Activated naive CD4-positive, alpha-beta T cell treated with anti-CD3 and anti-CD28 coated beads for 36 hours (primary cell): ENCODE measurements at regions not wholly inside any gene's neighbourhood (a gene's known extent, or its start where the extent isn't known, plus 50 kb on each side); places are given as distances from the start of the nearest gene placed in this dataset.

ENCODE experiments used
- CTCF ChIA-PET: fragments of 350-600 bp; sonication (Branson Sonifier 250); formaldehyde crosslinking; loops from one replicate; lab custom pipeline; 2021; ENCODE audit warnings: antibody characterized with exemption; lab: Charles Lee
- DNase-seq: peaks from one replicate; pipeline ENCODE4 v3.0.0-alpha.2; 2020
- H3K27ac Mint-ChIP-seq: one replicate; pipeline ENCODE4 v1.8.0; 2021; ENCODE audit warnings: mild to moderate bottlenecking, mixed read lengths
- H3K27me3 Mint-ChIP-seq: one replicate; pipeline ENCODE4 v1.8.0; 2021; ENCODE audit warnings: low read depth, mixed read lengths
- H3K36me3 Mint-ChIP-seq: one replicate; pipeline ENCODE4 v1.8.0; 2021; ENCODE audit warnings: low read depth, mixed read lengths
- H3K4me1 Mint-ChIP-seq: one replicate; pipeline ENCODE4 v1.8.0; 2021; ENCODE audit warnings: low read depth, mixed read lengths
- H3K4me3 Mint-ChIP-seq: one replicate; pipeline ENCODE4 v1.8.0; 2021; ENCODE audit warnings: mild to moderate bottlenecking, moderate library complexity, mixed read lengths
- H3K9me3 Mint-ChIP-seq: one replicate; pipeline ENCODE4 v1.8.0; 2021; ENCODE audit warnings: mixed read lengths
- intact Hi-C: fragments of 100-400 bp; cut with micrococcal nuclease; formaldehyde crosslinking; loops from one replicate; pipeline ENCODE4 v1.15.1; 2023

DNA sequence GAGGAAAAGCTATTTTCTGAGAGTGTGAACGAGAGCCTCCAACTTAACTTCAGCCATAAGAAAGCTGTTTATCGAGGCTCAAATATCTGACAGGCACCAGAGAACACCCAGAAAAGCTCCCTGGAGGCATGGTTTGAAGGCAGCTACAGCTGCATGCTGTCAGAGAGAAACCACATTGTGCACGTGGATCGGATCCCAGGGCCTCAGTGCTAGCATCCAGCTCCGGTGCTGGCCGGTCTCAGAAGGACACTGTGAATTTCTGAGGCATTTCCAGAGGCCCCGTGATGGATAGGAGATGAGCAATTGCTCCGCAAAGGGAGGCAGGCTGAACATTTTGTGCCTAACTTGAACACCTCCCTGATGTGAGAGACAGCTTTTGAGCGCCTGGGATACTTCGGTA, 315.7 kb downstream of the FGF9 start:
- no peak overlapping the region for H3K4me3 Mint-ChIP-seq
- DNase-seq, result no peak
- CTCF ChIA-PET, result no interaction called here
- intact Hi-C loops, result no loop called here
- no peak overlapping the region for H3K27ac Mint-ChIP-seq
- H3K36me3 Mint-ChIP-seq, result no peaks in the 10 kb centered on the region
- no peaks in the 10 kb centered on the region for H3K27me3 Mint-ChIP-seq
- H3K4me1 Mint-ChIP-seq, result no peaks in the 10 kb centered on the region
- H3K9me3 Mint-ChIP-seq, result no peaks in the 10 kb centered on the region

DNA sequence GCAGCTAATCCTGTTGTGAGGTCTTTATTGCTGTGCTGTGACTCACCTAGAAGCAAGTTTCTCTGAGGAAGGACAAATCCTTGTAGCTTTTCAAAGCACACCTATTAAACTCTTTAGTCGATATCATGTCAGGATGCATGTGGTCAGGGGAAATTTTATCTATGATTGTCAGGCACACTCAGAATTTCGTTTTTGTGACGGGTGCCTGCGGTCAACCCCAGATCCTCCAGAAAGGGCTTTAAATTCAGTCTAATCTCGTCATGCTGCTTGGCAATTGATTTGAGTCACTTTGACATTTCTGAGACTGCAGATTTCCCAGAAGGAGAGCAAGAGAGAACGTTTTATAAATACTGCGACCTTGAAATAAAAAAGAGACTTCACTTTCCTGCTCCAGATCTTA, 316.9 kb downstream of the FGF9 start:
- intact Hi-C loops, result no loop called here
- Mint-ChIP-seq H3K27me3 (no peaks in the 10 kb centered on the region), H3K4me3 (no peak overlapping the region), H3K9me3 (no peaks in the 10 kb centered on the region), H3K36me3 (no peaks in the 10 kb centered on the region), H3K4me1 (no peaks in the 10 kb centered on the region), H3K27ac (no peak overlapping the region)
- CTCF ChIA-PET, result interaction anchor here (1.0 kb wide), 1 partner anchor 36 kb away, joined by 3 read pairs; no protein-coding TSS in a partner anchor
- no peak for DNase-seq

DNA sequence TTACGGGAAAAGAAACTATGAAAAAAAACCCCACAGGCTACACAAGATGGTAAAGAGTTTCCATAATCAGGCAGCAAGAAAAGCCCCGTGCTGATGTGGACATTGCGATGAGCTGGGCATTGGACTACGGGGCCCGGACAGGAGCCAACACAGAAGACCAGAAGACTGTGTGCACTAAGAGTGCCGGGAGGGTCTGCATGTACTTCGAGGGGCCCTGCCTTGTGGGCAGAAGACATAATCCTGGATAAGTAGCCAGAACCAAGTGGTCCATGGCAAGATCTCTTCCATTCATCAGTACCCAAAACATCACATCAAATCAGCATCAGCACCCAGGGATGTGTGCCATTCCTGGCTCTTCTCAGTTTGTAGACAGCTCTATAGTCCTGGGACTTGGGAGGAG, 317.8 kb downstream of the FGF9 start:
- no peaks in the 10 kb centered on the region for H3K9me3 Mint-ChIP-seq
- H3K27me3 Mint-ChIP-seq, result no peaks in the 10 kb centered on the region
- H3K36me3 Mint-ChIP-seq, result no peaks in the 10 kb centered on the region
- no peak overlapping the region for H3K27ac Mint-ChIP-seq
- no peaks in the 10 kb centered on the region for H3K4me1 Mint-ChIP-seq
- no peak overlapping the region for H3K4me3 Mint-ChIP-seq
- DNase-seq, result no peak
- intact Hi-C loops, result no loop called here
- CTCF ChIA-PET, result no interaction called here

DNA sequence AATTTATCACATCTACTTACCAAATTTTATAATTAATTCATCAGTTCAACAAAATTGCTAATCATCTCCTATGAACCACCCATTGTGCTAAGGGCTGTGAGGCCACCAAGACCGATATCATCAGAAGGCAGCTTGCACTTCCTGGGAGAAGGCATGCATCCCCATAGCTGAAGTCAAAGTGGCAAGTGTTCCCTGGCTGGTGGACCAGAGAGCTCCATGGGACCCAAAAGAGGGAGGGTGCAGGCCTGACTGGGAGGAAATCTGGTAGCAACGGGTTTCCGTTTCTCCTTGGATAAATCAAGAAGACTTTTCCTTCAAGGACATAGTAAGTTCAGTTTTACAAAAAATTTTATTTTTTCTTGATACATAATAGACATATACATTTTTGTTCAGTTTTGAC, 325.2 kb downstream of the FGF9 start:
- no peaks in the 10 kb centered on the region for H3K9me3 Mint-ChIP-seq
- no peaks in the 10 kb centered on the region for H3K27me3 Mint-ChIP-seq
- no peak overlapping the region for H3K27ac Mint-ChIP-seq
- H3K36me3 Mint-ChIP-seq, result no peaks in the 10 kb centered on the region
- intact Hi-C loops, result no loop called here
- no peaks in the 10 kb centered on the region for H3K4me1 Mint-ChIP-seq
- no peak overlapping the region for H3K4me3 Mint-ChIP-seq
- CTCF ChIA-PET, result no interaction called here
- DNase-seq, result no peak

DNA sequence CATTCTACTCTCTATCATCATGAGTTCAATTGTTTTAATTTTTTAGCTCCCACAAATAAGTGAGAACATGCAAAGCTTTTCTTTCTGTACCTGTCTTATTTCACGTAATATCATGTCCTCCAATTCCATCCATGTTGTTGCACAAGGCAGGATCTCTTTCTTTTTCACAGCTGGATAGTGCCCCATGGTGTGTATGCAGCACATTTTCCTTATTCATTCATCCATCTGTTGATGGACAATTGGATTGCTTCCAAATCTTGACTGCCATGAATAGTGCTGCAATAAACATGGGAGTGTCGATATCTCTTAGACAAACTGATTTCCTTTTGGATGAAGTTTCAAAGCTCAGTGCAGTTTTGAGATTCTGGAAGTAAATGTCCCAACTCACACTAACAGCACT, 326.9 kb downstream of the FGF9 start:
- DNase-seq, result no peak
- Mint-ChIP-seq H3K36me3 (no peaks in the 10 kb centered on the region), H3K27me3 (no peaks in the 10 kb centered on the region), H3K27ac (no peak overlapping the region), H3K4me3 (no peak overlapping the region), H3K9me3 (no peaks in the 10 kb centered on the region), H3K4me1 (no peaks in the 10 kb centered on the region)
- CTCF ChIA-PET, result no interaction called here
- intact Hi-C loops, result no loop called here

DNA sequence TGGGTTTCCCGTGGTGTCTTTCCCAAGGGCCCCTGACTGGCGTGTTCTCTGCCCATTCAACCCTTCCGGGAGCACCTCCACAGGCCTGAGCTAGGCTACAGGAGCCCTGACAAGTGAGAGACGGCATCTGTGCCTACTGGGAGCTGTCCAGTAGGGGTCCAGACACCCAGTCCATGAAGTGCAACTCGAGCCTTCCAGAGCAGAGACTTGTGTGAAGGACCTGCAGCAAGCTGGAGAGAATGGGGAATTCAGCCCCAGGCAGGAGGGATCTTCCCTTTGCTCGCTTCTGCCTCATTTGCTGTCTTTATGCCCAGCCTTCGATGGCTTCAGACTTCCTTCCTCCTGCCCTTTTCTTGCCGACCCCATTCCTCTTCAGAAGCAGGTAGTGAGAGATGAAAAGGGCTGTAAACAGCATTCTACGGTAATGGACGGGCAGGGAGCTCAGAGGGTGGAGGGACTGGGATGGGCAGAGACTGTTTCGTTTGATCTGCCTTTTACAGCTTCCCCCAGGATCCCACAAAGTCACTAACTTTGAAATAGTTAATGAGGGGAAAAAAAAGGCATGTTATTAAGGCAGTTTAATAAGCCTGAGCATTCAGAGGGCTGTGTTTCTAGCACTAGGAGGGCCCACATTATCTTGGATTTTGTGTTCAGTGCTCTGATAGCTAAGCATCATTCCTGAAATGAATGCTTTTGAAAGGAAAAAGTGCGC, 327.6 kb downstream of the FGF9 start:
- CTCF ChIA-PET, result no interaction called here
- Mint-ChIP-seq H3K27ac (no peak overlapping the region), H3K9me3 (no peaks in the 10 kb centered on the region), H3K4me3 (no peak overlapping the region), H3K36me3 (no peaks in the 10 kb centered on the region), H3K27me3 (no peaks in the 10 kb centered on the region), H3K4me1 (no peaks in the 10 kb centered on the region)
- no peak for DNase-seq
- intact Hi-C loops, result no loop called here

DNA sequence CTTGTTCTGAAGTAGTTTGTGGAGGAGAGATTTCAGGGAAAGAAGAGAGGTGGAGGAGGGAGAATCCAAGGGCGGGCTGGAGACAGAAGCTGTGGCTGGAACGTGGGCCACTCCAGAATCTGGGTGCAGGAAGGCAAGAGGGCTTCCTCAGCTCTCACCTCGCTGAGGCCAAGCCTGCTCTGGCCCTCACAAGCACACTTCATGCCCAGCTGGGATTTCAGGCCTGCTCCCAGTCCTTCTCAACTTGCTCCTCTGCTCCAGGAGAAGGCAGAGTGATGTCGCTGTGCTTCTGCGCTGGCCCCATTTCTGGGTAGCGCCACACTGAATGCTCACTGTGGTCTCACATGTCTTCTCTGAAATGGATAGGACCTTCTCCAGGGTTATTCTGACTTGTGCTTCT, 328.8 kb downstream of the FGF9 start:
- no peak overlapping the region for H3K27ac Mint-ChIP-seq
- H3K9me3 Mint-ChIP-seq, result no peaks in the 10 kb centered on the region
- no peak for DNase-seq
- intact Hi-C loops, result no loop called here
- no peaks in the 10 kb centered on the region for H3K4me1 Mint-ChIP-seq
- H3K4me3 Mint-ChIP-seq, result no peak overlapping the region
- no peaks in the 10 kb centered on the region for H3K36me3 Mint-ChIP-seq
- CTCF ChIA-PET, result no interaction called here
- no peaks in the 10 kb centered on the region for H3K27me3 Mint-ChIP-seq

DNA sequence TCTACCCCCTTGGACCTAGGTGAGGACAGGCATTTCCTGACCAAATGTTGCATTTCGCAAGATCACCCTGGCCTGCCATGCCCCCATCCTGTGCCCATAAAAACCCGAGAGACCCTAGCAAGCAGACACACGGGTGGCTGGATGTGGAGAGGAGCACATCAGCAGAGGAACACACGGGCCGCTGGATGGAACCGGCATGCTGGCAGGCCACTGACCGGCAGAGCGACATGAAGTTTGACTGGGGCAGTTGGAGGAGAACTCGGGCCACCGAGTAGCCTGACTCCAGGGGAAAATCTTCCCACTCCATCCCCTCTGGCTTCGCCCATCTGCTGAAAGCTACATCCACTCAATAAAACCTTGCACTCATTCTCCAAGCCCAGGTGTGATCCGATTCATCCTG, 329.3 kb downstream of the FGF9 start:
- intact Hi-C loops, result no loop called here
- Mint-ChIP-seq H3K36me3 (no peaks in the 10 kb centered on the region), H3K27me3 (no peaks in the 10 kb centered on the region), H3K9me3 (no peaks in the 10 kb centered on the region), H3K27ac (no peak overlapping the region), H3K4me3 (no peak overlapping the region), H3K4me1 (no peaks in the 10 kb centered on the region)
- no peak for DNase-seq
- CTCF ChIA-PET, result no interaction called here

DNA sequence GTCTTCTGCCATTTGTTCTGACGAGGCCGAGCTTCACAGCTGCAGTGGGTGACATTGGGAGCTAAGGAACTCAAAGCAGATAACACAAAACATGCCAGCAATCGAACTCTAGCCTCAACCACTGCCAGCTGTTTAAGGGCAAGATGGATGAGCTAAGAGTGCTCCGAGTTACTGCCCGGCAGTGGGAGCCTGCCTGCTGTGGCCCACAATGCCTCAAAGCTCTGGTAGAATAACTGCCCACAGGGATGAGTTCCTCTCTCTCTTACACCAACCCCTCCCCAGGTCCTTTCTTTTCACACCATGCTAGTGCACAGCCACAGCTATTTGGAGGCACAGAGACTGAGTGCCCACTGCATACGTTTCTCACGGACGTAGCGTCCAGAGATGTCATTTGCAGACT, 330.5 kb downstream of the FGF9 start:
- Mint-ChIP-seq H3K9me3 (no peaks in the 10 kb centered on the region), H3K27me3 (no peaks in the 10 kb centered on the region), H3K36me3 (no peaks in the 10 kb centered on the region), H3K4me3 (no peak overlapping the region), H3K27ac (no peak overlapping the region), H3K4me1 (no peaks in the 10 kb centered on the region)
- DNase-seq, result no peak
- intact Hi-C loops, result no loop called here
- CTCF ChIA-PET, result no interaction called here

DNA sequence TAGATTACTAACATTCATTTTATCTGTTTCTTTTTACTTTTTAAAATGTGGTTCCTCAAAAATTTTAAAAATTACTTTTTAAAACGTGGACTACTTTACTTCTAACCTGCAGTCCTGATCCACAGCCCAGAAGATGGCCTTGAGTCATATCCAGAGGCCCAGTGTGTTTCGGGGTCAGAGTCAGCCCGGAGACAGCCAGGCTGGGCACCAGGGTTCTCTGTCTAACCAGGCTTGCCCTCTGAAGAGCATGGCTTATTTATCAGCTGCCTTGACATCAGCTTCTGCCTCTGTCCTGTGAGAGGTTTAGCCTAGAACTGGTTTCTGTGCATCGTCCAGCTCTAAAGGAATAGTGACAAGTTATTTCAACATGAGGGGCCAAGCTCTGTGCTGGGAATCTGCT, 332.0 kb downstream of the FGF9 start:
- intact Hi-C loops, result no loop called here
- H3K9me3 Mint-ChIP-seq, result peaks cover under 1% of the 10 kb centered on the region
- no peak for DNase-seq
- no peak overlapping the region for H3K27ac Mint-ChIP-seq
- no peaks in the 10 kb centered on the region for H3K4me1 Mint-ChIP-seq
- H3K4me3 Mint-ChIP-seq, result no peak overlapping the region
- no peaks in the 10 kb centered on the region for H3K27me3 Mint-ChIP-seq
- CTCF ChIA-PET, result no interaction called here
- no peaks in the 10 kb centered on the region for H3K36me3 Mint-ChIP-seq

DNA sequence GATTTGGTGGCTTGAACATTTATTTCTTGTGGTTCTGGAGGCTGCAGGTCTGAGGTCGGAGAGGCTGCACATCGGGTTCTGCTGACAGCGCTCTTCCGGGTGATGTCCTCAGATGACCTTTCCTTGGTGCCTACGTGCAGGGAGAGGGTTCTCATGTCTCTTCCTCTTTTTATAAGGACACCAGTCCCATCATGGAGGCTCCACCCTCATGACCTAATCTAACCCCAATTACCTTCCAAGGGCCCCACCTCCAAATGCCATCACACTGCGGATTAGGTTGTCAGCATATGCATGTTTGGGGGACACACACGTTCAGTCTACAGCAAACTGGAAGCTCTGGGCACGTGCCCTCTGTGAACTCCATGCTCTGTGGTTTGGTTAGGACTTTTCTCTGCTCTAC, 338.6 kb downstream of the FGF9 start:
- H3K4me3 Mint-ChIP-seq, result no peak overlapping the region

DNA sequence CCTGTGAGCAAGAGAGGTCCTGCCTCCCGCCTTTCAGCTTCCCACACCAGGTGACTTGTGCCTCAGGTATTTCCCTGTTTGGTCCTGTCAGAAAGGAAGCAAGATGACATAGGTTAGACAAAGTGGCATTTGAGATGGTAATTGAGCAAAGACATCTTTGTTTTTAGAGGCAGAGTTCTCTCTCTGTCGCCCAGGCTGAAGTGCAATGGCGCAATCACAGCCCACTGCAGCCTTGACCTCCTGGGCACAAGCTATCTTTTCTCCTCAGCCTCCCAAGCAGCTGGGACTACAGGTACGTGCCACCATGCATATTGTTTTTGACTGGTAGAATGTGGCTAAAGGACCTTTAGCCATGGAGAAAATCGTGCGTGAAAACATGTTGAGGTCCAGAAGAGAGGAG, 339.1 kb downstream of the FGF9 start:
- Mint-ChIP-seq H3K27me3 (no peaks in the 10 kb centered on the region), H3K4me3 (no peak overlapping the region), H3K27ac (no peak overlapping the region), H3K9me3 (peaks cover 2% of the 10 kb centered on the region), H3K36me3 (no peaks in the 10 kb centered on the region), H3K4me1 (no peaks in the 10 kb centered on the region)
- intact Hi-C loops, result no loop called here
- no peak for DNase-seq
- CTCF ChIA-PET, result interaction anchor here (0.6 kb wide), 1 partner anchor 979 kb away, joined by 4 read pairs; no protein-coding TSS in a partner anchor

More for the DNA sequence above, 338.6 kb downstream of the FGF9 start:
- Mint-ChIP-seq H3K9me3 (peaks cover 2% of the 10 kb centered on the region), H3K36me3 (no peaks in the 10 kb centered on the region), H3K4me1 (no peaks in the 10 kb centered on the region), H3K27ac (no peak overlapping the region), H3K27me3 (no peaks in the 10 kb centered on the region)
- intact Hi-C loops, result no loop called here
- DNase-seq, result no peak
- CTCF ChIA-PET, result no interaction called here

DNA sequence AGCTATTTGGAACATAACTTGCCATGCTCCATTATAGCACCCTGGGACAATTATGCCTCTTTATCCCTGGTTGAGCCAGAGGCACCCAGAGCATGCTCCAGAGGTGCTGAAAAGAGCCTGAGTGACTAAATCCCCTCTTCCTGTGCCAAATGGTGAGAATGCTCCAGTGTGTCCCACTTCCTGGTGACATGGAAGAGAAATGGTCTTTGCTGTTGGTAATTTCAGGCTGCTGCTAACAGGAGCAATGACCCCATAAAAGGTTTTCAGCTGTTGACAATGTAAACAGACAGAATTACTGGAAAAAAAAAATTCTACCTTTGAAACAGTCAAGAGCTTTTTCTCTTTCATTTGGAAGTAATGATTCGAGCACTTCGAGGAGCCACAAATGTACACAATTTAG, 341.8 kb downstream of the FGF9 start:
- peaks cover 2% of the 10 kb centered on the region for H3K9me3 Mint-ChIP-seq
- intact Hi-C loops, result no loop called here
- H3K27me3 Mint-ChIP-seq, result no peaks in the 10 kb centered on the region
- CTCF ChIA-PET, result no interaction called here
- H3K4me1 Mint-ChIP-seq, result peaks cover 8% of the 10 kb centered on the region
- H3K4me3 Mint-ChIP-seq, result no peak overlapping the region
- H3K36me3 Mint-ChIP-seq, result no peaks in the 10 kb centered on the region
- no peak for DNase-seq
- H3K27ac Mint-ChIP-seq, result no peak overlapping the region
